Esophagus muscularis mucosa (tissue), 4 donors: ENCODE measurements at regions not wholly inside any gene's neighbourhood (a gene's known extent, or its start where the extent isn't known, plus 50 kb on each side); places are given as distances from the start of the nearest gene placed in this dataset.

Source experiments
- DNase-seq: peaks from one replicate; pipeline ENCODE4 v3.0.0-alpha.2; 2017; ENCODE audit errors: extremely low spot score
- H3K27ac ChIP-seq, 4 donors: fragments of 200-600 bp; sonication (generic); replicated peaks in 1 of 4; 1 replicate in 3 of 4; 2 replicates in 1 of 4; pipeline ENCODE4 v1.5.1; 2016 to 2019; ENCODE audit warnings: mild to moderate bottlenecking in 1 of 4
- H3K27me3 ChIP-seq, 4 donors: fragments of 200-600 bp; sonication (generic); one replicate each; pipeline versions ENCODE4 v1.5.1 to v1.6.0; 2016 to 2019
- H3K36me3 ChIP-seq, 4 donors: fragments of 200-600 bp; sonication (generic); one replicate each; pipeline ENCODE4 v1.5.1; 2016 to 2019
- H3K4me1 ChIP-seq, 4 donors: fragments of 200-600 bp; sonication (generic); one replicate each; pipeline ENCODE4 v1.5.1; 2016 to 2019
- H3K4me3 ChIP-seq, 4 donors: fragments of 200-600 bp; sonication (generic); 1 replicate in 2 of 4; 2 replicates in 2 of 4; pipeline ENCODE4 v1.5.1; 2016 to 2019; ENCODE audit warnings: mild to moderate bottlenecking in 4 of 4, moderate library complexity in 1 of 4
- H3K9me3 ChIP-seq, 4 donors: fragments of 200-600 bp; sonication (generic); 1 replicate in 3 of 4; 2 replicates in 1 of 4; pipeline ENCODE4 v1.5.1; 2016 to 2019
- CTCF ChIP-seq, 3 experiments: fragments of 200-600 bp in 2 of 3; fragments of 450-650 bp in 1 of 3; sonication (generic) in 2 of 3; IDR thresholded peaks; one replicate each; pipeline ENCODE4 v1.5.1; 2017 to 2019; ENCODE audit warnings: antibody characterized with exemption in 3 of 3, mild to moderate bottlenecking in 2 of 3, moderate library complexity in 1 of 3
- EP300 ChIP-seq: sonication (generic); formaldehyde crosslinking; IDR thresholded peaks from one replicate; pipeline ENCODE4 v1.6.1; 2017; ENCODE audit warnings: antibody characterized with exemption
- POLR2A ChIP-seq: fragments of 450-650 bp; IDR thresholded peaks from one replicate; pipeline ENCODE4 v1.6.1; 2017; ENCODE audit warnings: antibody characterized with exemption, moderate library complexity, mild to moderate bottlenecking, low read depth
- POLR2AphosphoS5 ChIP-seq, 2 donors: sonication (generic); formaldehyde crosslinking; IDR thresholded peaks; one replicate each; pipeline ENCODE4 v1.6.1; 2017; ENCODE audit warnings: antibody characterized with exemption in 2 of 2
- WGBS: methylation state at CpG from one replicate; pipeline ENCODE4 v1.1.5; 2018; 5-methylcytosine and 5-hydroxymethylcytosine counted together
- intact Hi-C: fragments of 100-400 bp; cut with DNase I; formaldehyde crosslinking; loops from one replicate; pipeline ENCODE4 v1.15.1; 2023

DNA sequence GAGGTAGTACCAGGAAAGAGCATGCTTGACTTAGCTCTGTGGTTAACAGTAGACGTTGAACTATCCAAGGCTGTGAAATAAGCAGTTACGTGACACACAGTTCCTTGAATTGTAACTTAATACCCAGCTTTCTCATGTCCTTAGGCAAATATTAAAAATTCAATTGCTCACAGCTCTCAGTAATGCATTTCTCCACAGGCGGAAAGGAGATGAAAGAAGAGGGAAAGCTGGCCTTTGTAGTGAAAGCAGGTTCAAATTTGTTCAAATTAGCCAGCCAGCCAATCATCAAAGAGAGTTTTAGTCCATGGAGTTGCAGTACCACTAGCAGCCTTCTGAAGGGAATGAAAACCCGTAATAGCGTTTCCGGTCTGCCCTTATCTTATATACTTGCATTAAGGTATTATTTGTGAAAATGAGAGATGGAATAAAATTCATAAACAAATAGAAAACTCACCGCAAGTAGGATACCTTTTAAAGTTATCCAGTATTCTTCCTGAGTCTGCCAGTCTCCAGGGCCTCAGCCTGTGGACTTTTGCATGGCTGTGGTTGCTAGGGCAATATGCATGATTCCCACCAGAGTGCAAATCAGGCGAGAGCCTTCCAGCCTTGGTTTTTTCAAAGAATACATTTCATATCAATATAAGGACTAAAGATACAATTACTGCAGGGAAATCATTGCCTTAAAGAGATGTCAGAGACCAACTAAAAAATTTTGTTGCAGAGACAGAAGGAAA, 795.5 kb downstream of the TNS3 start:
- Histone ChIP-seq H3K4me3 (no peak overlapping the region), H3K4me1 (no peaks in the 10 kb centered on the region), H3K9me3 (no peaks in the 10 kb centered on the region), H3K27ac (no peak overlapping the region), H3K27me3 (no peaks in the 10 kb centered on the region), H3K36me3 (no peaks in the 10 kb centered on the region)
- 90% methylated on average over 8 of the region's 8 CpGs for WGBS
- no peak for DNase-seq
- intact Hi-C loops: no loop called here
- TF ChIP-seq POLR2AphosphoS5 (IDR thresholded peaks at IDR 0.05): no peak
- no peak for TF ChIP-seq CTCF (IDR thresholded peaks at IDR 0.05)
- TF ChIP-seq EP300: no peak
- TF ChIP-seq POLR2A: no peak

- intact Hi-C loops: no loop called here
- H3K4me1 ChIP-seq: no peaks in the 10 kb centered on the region
- no peaks in the 10 kb centered on the region for H3K36me3 ChIP-seq
- TF ChIP-seq EP300 (no peak), CTCF (IDR thresholded peaks at IDR 0.05) (no peak), POLR2A (no peak), POLR2AphosphoS5 (IDR thresholded peaks at IDR 0.05) (no peak)
- H3K27ac ChIP-seq: no peak overlapping the region
- 69% methylated on average over 1 of the region's 1 CpG for WGBS
- no peak overlapping the region for H3K4me3 ChIP-seq
- no peaks in the 10 kb centered on the region for H3K27me3 ChIP-seq
- DNase-seq: no peak
- peaks cover 0 to 3% (median under 1%) of the 10 kb centered on the region in 4 donors for H3K9me3 ChIP-seq
Measured at GRCh38 chr7:46784732-46785131, 797.2 kb downstream of the TNS3 start.

DNA sequence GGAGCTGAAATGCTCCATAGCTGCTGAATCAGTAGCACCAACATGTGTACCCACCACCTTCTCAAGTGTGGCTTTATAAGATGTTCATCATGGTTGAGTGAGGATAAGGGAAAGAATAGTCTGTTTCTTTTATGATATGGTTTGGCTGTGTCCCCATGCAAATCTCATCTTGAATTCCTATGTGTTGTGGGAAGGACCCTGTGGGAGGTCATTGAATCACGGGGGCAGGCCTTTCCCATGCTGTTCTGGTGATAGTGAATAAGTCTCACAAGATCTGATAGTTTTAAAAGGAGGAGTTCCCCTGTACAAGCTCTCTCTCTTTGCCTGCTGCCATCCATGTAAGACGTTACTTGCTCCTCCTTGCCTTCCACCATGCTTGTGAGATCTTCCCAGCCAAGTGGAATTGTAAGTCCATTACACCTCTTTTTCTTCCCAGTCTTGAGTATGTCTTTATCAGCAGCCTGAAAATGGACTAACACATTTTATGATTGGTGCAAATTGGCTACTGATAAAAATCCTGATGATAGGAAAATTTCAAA, 799.9 kb downstream of the TNS3 start:
- Histone ChIP-seq H3K9me3 (peaks cover 0 to 7% (median 3%) of the 10 kb centered on the region in 4 donors), H3K4me1 (no peaks in the 10 kb centered on the region), H3K27ac (no peak overlapping the region), H3K27me3 (no peaks in the 10 kb centered on the region), H3K36me3 (no peaks in the 10 kb centered on the region), H3K4me3 (no peak overlapping the region)
- intact Hi-C loops: no loop called here
- WGBS: 69% methylated on average over 2 of the region's 2 CpGs
- DNase-seq: no peak
- TF ChIP-seq EP300 (no peak), POLR2A (no peak), CTCF (IDR thresholded peaks at IDR 0.05) (no peak), POLR2AphosphoS5 (IDR thresholded peaks at IDR 0.05) (no peak)

GRCh38 chr7:46776790-46777189, 805.1 kb downstream of the TNS3 start:
- Histone ChIP-seq H3K27me3 (no peaks in the 10 kb centered on the region), H3K4me3 (no peak overlapping the region), H3K27ac (no peak overlapping the region), H3K9me3 (peaks cover 0 to 7% (median 3%) of the 10 kb centered on the region in 4 donors), H3K4me1 (peaks cover 30 to 44% (median 39%) of the 10 kb centered on the region in 4 donors), H3K36me3 (no peaks in the 10 kb centered on the region)
- intact Hi-C loops: loop anchor here (5.0 to 10.0 kb wide), 3 partner anchors 58 to 478 kb away; no protein-coding TSS in a partner anchor
- TF ChIP-seq CTCF (IDR thresholded peaks at IDR 0.05) (peak in 2 of 3 experiments; percentile 17 to 32), EP300 (no peak)
- no peak for DNase-seq
- WGBS: 31% methylated on average over 1 of the region's 1 CpG
